Common myeloid progenitor, CD34-positive (primary cell): ENCODE measurements at regions not wholly inside any gene's neighbourhood (a gene's known extent, or its start where the extent isn't known, plus 50 kb on each side); places are given as distances from the start of the nearest gene placed in this dataset.

ENCODE experiments used
- CTCF ChIA-PET: fragments of 350-600 bp; sonication (Branson Sonifier 250); formaldehyde crosslinking; loops from one replicate; lab custom pipeline; 2021; ENCODE audit warnings: antibody characterized with exemption; lab: Charles Lee
- POLR2A ChIA-PET: fragments of 350-600 bp; sonication (Branson Sonifier 250); formaldehyde crosslinking; loops from one replicate; lab custom pipeline; 2021; ENCODE audit warnings: antibody characterized with exemption; lab: Charles Lee
- DNase-seq, 3 donors: peaks; one replicate each; pipeline versions ENCODE4 v3.0.0 to v3.0.0-alpha.2; 2013
- H3K27ac ChIP-seq, 2 experiments: 1 replicate in 1 of 2; 2 replicates in 1 of 2; pipeline ENCODE4 v1.7.0; 2013; ENCODE audit warnings: inconsistent platforms in 2 of 2, low read length in 2 of 2, mild to moderate bottlenecking in 2 of 2, low read depth in 1 of 2, moderate library complexity in 1 of 2; ENCODE audit not compliant: severe bottlenecking in 2 of 2, insufficient read depth in 1 of 2, poor library complexity in 1 of 2
- H3K27me3 ChIP-seq, 5 experiments: replicated peaks in 2 of 5; 1 replicate in 3 of 5; 2 replicates in 2 of 5; pipeline versions ENCODE4 v1.6.1 to v1.7.0; 2013; ENCODE audit warnings: low read length in 4 of 5, mild to moderate bottlenecking in 2 of 5, moderate library complexity in 2 of 5, inconsistent platforms in 1 of 5; ENCODE audit not compliant: insufficient read depth in 5 of 5, control insufficient read depth in 4 of 5
- H3K36me3 ChIP-seq, 4 experiments: 1 replicate in 2 of 4; 2 replicates in 2 of 4; pipeline versions ENCODE4 v1.6.1 to v1.7.0; 2013; ENCODE audit warnings: low read length in 3 of 4, control low read depth in 1 of 4, mild to moderate bottlenecking in 1 of 4; ENCODE audit not compliant: control insufficient read depth in 4 of 4, insufficient read depth in 4 of 4
- H3K4me1 ChIP-seq, 4 experiments: 1 replicate in 3 of 4; 2 replicates in 1 of 4; pipeline versions ENCODE4 v1.6.1 to v1.7.1; 2013; ENCODE audit warnings: low read length in 3 of 4, mild to moderate bottlenecking in 3 of 4, control low read depth in 1 of 4, inconsistent platforms in 1 of 4, moderate library complexity in 1 of 4; ENCODE audit not compliant: control insufficient read depth in 4 of 4, insufficient read depth in 4 of 4; ENCODE audit errors: control extremely low read depth in 1 of 4
- H3K4me3 ChIP-seq, 7 experiments: 1 replicate in 4 of 7; 2 replicates in 3 of 7; pipeline versions ENCODE4 v1.5.1 to v1.7.0; 2013; ENCODE audit warnings: mild to moderate bottlenecking in 7 of 7, low read length in 6 of 7, moderate library complexity in 6 of 7, inconsistent platforms in 2 of 7, low read depth in 2 of 7, control low read depth in 1 of 7; ENCODE audit not compliant: insufficient read depth in 4 of 7, control insufficient read depth in 1 of 7; ENCODE audit errors: extremely low read depth in 1 of 7
- H3K9me3 ChIP-seq, 5 experiments: 1 replicate in 4 of 5; 2 replicates in 1 of 5; pipeline versions ENCODE4 v1.6.1 to v1.7.1; 2013; ENCODE audit warnings: low read length in 4 of 5, mild to moderate bottlenecking in 2 of 5, inconsistent platforms in 1 of 5, low read depth in 1 of 5, moderate library complexity in 1 of 5; ENCODE audit not compliant: control insufficient read depth in 4 of 5, insufficient read depth in 2 of 5; ENCODE audit errors: control extremely low read depth in 1 of 5
- WGBS: methylation state at CpG from one replicate; pipeline ENCODE4 v1.1.5; 2013; ENCODE audit not compliant: insufficient coverage; 5-methylcytosine and 5-hydroxymethylcytosine counted together

DNA sequence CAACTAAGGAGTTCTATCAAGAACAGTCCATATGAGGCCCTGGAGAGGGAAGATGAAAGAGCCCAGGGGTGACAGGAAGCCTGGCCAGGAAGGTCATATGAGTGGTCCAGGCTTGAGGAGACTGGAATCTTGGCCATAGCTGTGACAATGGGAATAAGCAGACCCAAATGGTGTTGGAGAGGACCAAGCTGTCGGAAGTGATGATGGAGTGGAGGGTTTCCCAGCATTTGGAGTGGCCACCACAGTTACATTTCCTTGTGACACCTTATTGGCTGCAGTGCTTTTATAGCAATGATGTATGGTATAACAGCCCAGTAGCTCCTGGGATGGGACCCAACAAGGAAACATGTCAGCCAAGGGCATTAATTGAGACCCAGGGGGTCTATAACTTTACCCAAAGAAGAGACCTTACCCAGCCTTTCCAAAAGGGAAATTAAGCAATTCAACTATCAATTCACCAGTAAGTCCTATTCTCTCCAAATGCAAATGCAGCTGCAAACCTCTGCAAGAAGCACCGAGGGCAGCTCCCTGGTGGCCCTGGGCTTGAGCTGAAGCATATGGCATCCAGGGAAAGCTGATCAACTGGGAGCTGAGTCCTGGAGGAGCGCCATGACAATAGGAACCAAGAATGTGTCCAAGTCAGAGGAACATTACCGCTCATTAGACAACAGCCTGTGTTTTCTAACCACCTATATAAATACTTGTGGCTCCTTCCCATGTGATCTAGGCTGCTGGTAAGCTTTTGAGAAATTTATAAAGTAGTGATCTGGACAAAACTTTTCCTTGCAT, 219.4 kb downstream of the SOD2 start:
- Histone ChIP-seq H3K36me3 (no peaks in the 10 kb centered on the region), H3K4me1 (no peaks in the 10 kb centered on the region), H3K27me3 (no peaks in the 10 kb centered on the region), H3K9me3 (peaks cover 0 to 9% (median 2%) of the 10 kb centered on the region in 5 experiments), H3K4me3 (no peak overlapping the region), H3K27ac (no peak overlapping the region)
- ChIA-PET POLR2A (no interaction called here), CTCF (interaction anchor here (0.6 kb wide), 1 partner anchor 156 kb away, joined by 3 read pairs; no protein-coding TSS in a partner anchor)
- 97% methylated on average over 3 of the region's 4 CpGs for WGBS
- DNase-seq = no peak

GRCh38 chr6:159470397-159470796, 222.6 kb downstream of the SOD2 start:
- Histone ChIP-seq H3K4me1 (no peaks in the 10 kb centered on the region), H3K36me3 (no peaks in the 10 kb centered on the region), H3K9me3 (peaks cover 0 to 9% (median 2%) of the 10 kb centered on the region in 5 experiments), H3K27me3 (peaks cover 0 to 2% (median 0%) of the 10 kb centered on the region in 5 experiments), H3K27ac (no peak overlapping the region), H3K4me3 (no peak overlapping the region)
- ChIA-PET POLR2A (no interaction called here), CTCF (no interaction called here)
- whole genome bisulfite sequencing = 83% methylated on average over 2 of the region's 3 CpGs
- DNase-seq = no peak

GRCh38 chr6:159469443-159469842, 223.6 kb downstream of the SOD2 start:
- H3K27me3 ChIP-seq = peaks cover 0 to 2% (median 0%) of the 10 kb centered on the region in 5 experiments
- H3K36me3 ChIP-seq = no peaks in the 10 kb centered on the region
- WGBS = 100% methylated on average over 2 of the region's 4 CpGs
- ChIA-PET CTCF (no interaction called here), POLR2A (no interaction called here)
- no peaks in the 10 kb centered on the region for H3K4me1 ChIP-seq
- DNase-seq = no peak
- H3K4me3 ChIP-seq = no peak overlapping the region
- no peak overlapping the region for H3K27ac ChIP-seq
- peaks cover 0 to 9% (median 2%) of the 10 kb centered on the region in 5 experiments for H3K9me3 ChIP-seq

- Histone ChIP-seq H3K4me1 (no peaks in the 10 kb centered on the region), H3K27me3 (peaks cover 0 to 2% (median 0%) of the 10 kb centered on the region in 5 experiments), H3K36me3 (no peaks in the 10 kb centered on the region), H3K4me3 (no peak overlapping the region), H3K27ac (no peak overlapping the region), H3K9me3 (peaks cover 0 to 9% (median 2%) of the 10 kb centered on the region in 5 experiments)
- no peak for DNase-seq
- WGBS = 87% methylated on average over 3 of the region's 3 CpGs
- ChIA-PET POLR2A (no interaction called here), CTCF (no interaction called here)
Observed at GRCh38 chr6:159468994-159469393, 224.0 kb downstream of the SOD2 start.

GRCh38 chr6:159467473-159468041, 225.5 kb downstream of the SOD2 start:
- ChIA-PET CTCF (interaction anchor here (1.3 kb wide), 1 partner anchor 21 kb away, joined by 4 read pairs; no protein-coding TSS in a partner anchor), POLR2A (no interaction called here)
- H3K9me3 ChIP-seq = peaks cover 0 to 9% (median 0%) of the 10 kb centered on the region in 5 experiments
- peaks cover 0 to 3% (median 0%) of the 10 kb centered on the region in 5 experiments for H3K27me3 ChIP-seq
- no peaks in the 10 kb centered on the region for H3K4me1 ChIP-seq
- no peak overlapping the region for H3K4me3 ChIP-seq
- no peaks in the 10 kb centered on the region for H3K36me3 ChIP-seq
- 60% methylated on average over 1 of the region's 5 CpGs for WGBS
- H3K27ac ChIP-seq = no peak overlapping the region
- no peak for DNase-seq

DNA sequence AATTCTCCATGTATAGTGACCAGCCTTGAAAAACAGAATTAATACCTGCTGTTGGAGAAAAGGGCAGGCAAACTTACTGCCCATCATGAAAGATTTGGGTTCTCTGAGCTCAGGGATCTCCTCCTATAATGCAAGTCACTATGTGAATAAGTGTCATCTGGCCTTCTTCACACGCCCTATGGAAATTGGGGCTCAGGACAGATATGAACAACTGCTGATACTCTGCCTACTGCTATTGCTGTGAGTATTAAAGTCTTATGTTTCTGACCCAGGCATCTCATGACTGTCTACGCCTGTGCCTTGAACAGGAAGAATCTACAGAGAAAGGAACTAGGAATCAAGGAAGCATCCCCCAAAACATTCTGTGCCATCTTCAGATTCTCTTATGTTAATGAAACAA, 226.1 kb downstream of the SOD2 start:
- H3K36me3 ChIP-seq = no peaks in the 10 kb centered on the region
- H3K27me3 ChIP-seq = peaks cover 0 to 3% (median 0%) of the 10 kb centered on the region in 5 experiments
- no CpG with 5 or more reads among the region's 2 CpGs for WGBS
- peaks cover 0 to 6% (median 0%) of the 10 kb centered on the region in 5 experiments for H3K9me3 ChIP-seq
- CTCF ChIA-PET = no interaction called here
- H3K4me3 ChIP-seq = no peak overlapping the region
- DNase-seq = no peak
- POLR2A ChIA-PET = no interaction called here
- no peak overlapping the region for H3K27ac ChIP-seq
- no peaks in the 10 kb centered on the region for H3K4me1 ChIP-seq

DNA sequence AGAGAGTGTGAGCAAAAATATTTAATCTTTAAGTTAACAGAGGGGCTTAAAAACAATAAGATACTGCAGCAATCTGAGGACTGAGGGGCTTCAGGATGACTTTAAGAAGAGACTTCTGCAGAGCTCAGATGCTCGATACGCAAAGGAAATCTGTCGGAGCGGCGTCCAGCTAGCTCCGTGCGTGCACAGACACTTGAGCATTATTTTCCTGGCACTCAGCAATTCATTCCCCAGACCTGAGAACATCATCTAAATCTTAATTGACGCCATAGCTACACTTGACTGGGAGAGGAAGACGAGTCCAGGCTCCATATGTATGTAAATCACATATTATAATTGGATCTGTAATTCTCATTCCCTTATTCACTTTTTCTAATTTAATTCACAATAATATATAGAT, 228.2 kb downstream of the SOD2 start:
- CTCF ChIA-PET = no interaction called here
- WGBS = 95% methylated on average over 7 of the region's 9 CpGs
- Histone ChIP-seq H3K4me3 (no peak overlapping the region), H3K27ac (no peak overlapping the region), H3K9me3 (peaks cover 0 to 3% (median 0%) of the 10 kb centered on the region in 5 experiments), H3K36me3 (no peaks in the 10 kb centered on the region), H3K4me1 (no peaks in the 10 kb centered on the region), H3K27me3 (peaks cover 0 to 13% (median 8%) of the 10 kb centered on the region in 5 experiments)
- POLR2A ChIA-PET = no interaction called here
- no peak for DNase-seq
